Testis (tissue), 2 donors: ENCODE measurements at regions not wholly inside any gene's neighbourhood (a gene's known extent, or its start where the extent isn't known, plus 50 kb on each side); places are given as distances from the start of the nearest gene placed in this dataset.

ENCODE experiments used
- CTCF ChIP-seq, 3 experiments: fragments of 450-650 bp in 2 of 3; fragments of 200-600 bp in 1 of 3; sonication (generic) in 1 of 3; IDR thresholded peaks; one replicate each; pipeline ENCODE4 v1.5.1; 2016 to 2019; ENCODE audit warnings: antibody characterized with exemption in 3 of 3, mild to moderate bottlenecking in 2 of 3, moderate library complexity in 1 of 3
- POLR2A ChIP-seq: fragments of 450-650 bp; IDR thresholded peaks from one replicate; pipeline ENCODE4 v1.6.1; 2017; ENCODE audit warnings: antibody characterized with exemption, mild to moderate bottlenecking, moderate library complexity

DNA sequence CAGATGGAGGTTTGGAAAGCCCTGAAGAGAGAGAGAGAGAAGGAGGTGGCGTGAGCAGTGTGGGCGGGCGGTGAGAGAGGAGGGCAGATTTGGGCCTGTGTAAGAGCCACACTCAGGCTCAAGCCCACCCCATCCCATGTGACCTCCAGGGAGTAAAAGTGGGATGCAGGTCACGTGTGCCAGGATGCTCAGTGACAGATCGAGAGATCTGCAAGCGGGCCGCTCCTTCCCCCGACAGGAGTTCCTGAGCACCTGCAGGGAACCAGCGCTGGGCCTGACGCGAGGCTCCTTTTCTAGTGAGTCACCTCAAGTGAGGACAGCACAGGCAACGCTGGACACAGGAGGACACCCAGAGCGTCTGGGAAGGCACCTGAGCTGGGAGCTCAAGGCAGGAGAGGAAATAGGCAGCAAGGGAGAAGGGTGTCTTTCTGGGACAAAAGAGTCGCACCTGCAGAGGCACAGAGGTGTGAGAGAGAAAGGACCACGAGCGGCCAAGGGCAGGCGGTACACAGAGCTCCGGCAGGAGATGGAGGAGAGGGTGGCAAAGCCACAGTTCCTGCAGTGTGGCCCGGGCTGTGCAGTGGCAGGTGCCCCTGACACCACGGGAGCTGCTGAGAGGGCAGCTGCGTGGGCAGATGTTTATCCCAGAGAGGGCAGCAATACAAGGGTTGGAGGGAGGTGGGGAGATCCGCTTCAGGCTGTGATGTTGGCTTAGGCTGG, 1294.8 kb downstream of the TBC1D22A start:
- no peak for TF ChIP-seq POLR2A
- no peak for TF ChIP-seq CTCF (IDR thresholded peaks at IDR 0.05)
